CD14-positive monocyte (primary cell): ENCODE measurements at regions not wholly inside any gene's neighbourhood (a gene's known extent, or its start where the extent isn't known, plus 50 kb on each side); places are given as distances from the start of the nearest gene placed in this dataset.

Experiments
- DNase-seq, 3 donors: peaks; one replicate each; pipeline ENCODE4 v3.0.0-alpha.2; 2011 to 2022
- H2AFZ ChIP-seq: 2 replicates; pipeline ENCODE4 v1.6.0; 2012; ENCODE audit warnings: mild to moderate bottlenecking, low read depth, low read length, inconsistent platforms; ENCODE audit not compliant: insufficient read depth, poor library complexity, severe bottlenecking
- H3K27ac ChIP-seq, 2 donors: 1 replicate in 1 of 2; 2 replicates in 1 of 2; pipeline ENCODE4 v1.5.1; 2012 to 2013; ENCODE audit warnings: low read length in 2 of 2, control low read depth in 1 of 2, inconsistent platforms in 1 of 2, low read depth in 1 of 2, mild to moderate bottlenecking in 1 of 2
- H3K27me3 ChIP-seq, 2 donors: one replicate each; pipeline versions ENCODE4 v1.6.0 to v1.6.1; 2011 to 2013; ENCODE audit warnings: low read length in 2 of 2; ENCODE audit not compliant: control insufficient read depth in 2 of 2, insufficient read depth in 2 of 2
- H3K36me3 ChIP-seq, 2 donors: replicated peaks in 1 of 2; 1 replicate in 1 of 2; 2 replicates in 1 of 2; pipeline versions ENCODE4 v1.5.1 to v1.6.1; 2012 to 2013; ENCODE audit warnings: low read length in 2 of 2, control low read depth in 1 of 2, inconsistent platforms in 1 of 2, mild to moderate bottlenecking in 1 of 2; ENCODE audit not compliant: insufficient read depth in 2 of 2, control insufficient read depth in 1 of 2
- H3K4me1 ChIP-seq, 2 donors: 1 replicate in 1 of 2; 2 replicates in 1 of 2; pipeline versions ENCODE4 v1.5.1 to v1.6.1; 2012 to 2013; ENCODE audit warnings: low read length in 2 of 2, control low read depth in 1 of 2, inconsistent platforms in 1 of 2, mild to moderate bottlenecking in 1 of 2, moderate library complexity in 1 of 2; ENCODE audit not compliant: insufficient read depth in 2 of 2, control insufficient read depth in 1 of 2
- H3K4me2 ChIP-seq: replicated peaks from 2 replicates; pipeline ENCODE3; 2012; ENCODE audit warnings: low read length, moderate library complexity, mild to moderate bottlenecking; ENCODE audit not compliant: poor library complexity, severe bottlenecking; ENCODE audit errors: extremely low read depth
- H3K4me3 ChIP-seq, 3 experiments: fragments of 200-600 bp in 1 of 3; sonication (generic) in 1 of 3; replicated peaks in 1 of 3; 1 replicate in 2 of 3; 2 replicates in 1 of 3; pipeline ENCODE4 v1.5.1; 2011 to 2013; ENCODE audit warnings: low read length in 3 of 3, mild to moderate bottlenecking in 3 of 3, control low read depth in 2 of 3, low read depth in 2 of 3, inconsistent platforms in 1 of 3, moderate library complexity in 1 of 3
- H3K79me2 ChIP-seq: 2 replicates; pipeline ENCODE4 v1.6.0; 2012; ENCODE audit warnings: mild to moderate bottlenecking, control low read depth, inconsistent platforms, low read length, moderate library complexity; ENCODE audit not compliant: insufficient read depth
- H3K9ac ChIP-seq: 2 replicates; pipeline ENCODE4 v1.6.0; 2017; ENCODE audit warnings: low read length, mild to moderate bottlenecking; ENCODE audit not compliant: insufficient read depth, poor library complexity, severe bottlenecking
- H3K9me3 ChIP-seq, 2 donors: replicated peaks in 1 of 2; 1 replicate in 1 of 2; 2 replicates in 1 of 2; pipeline versions ENCODE4 v1.5.1 to v1.6.1; 2012 to 2013; ENCODE audit warnings: low read length in 2 of 2, control low read depth in 1 of 2; ENCODE audit not compliant: control insufficient read depth in 1 of 2, insufficient read depth in 1 of 2
- H4K20me1 ChIP-seq: 2 replicates; pipeline ENCODE4 v1.6.0; 2012; ENCODE audit warnings: mild to moderate bottlenecking, low read length, control low read depth, moderate library complexity; ENCODE audit not compliant: insufficient read depth
- H3K27ac Mint-ChIP-seq, 7 donors: one replicate each; pipeline ENCODE4 v1.8.0; 2020; ENCODE audit warnings: mild to moderate bottlenecking in 7 of 7, mixed read lengths in 7 of 7, moderate library complexity in 6 of 7, inconsistent platforms in 2 of 7
- H3K27me3 Mint-ChIP-seq, 3 donors: one replicate each; pipeline ENCODE4 v1.8.0; 2021 to 2022; ENCODE audit warnings: low read depth in 3 of 3, mild to moderate bottlenecking in 3 of 3, mixed read lengths in 3 of 3, moderate library complexity in 3 of 3, inconsistent platforms in 1 of 3
- H3K36me3 Mint-ChIP-seq, 2 donors: one replicate each; pipeline ENCODE4 v1.8.0; 2020; ENCODE audit warnings: mixed read lengths in 2 of 2, inconsistent platforms in 1 of 2, mild to moderate bottlenecking in 1 of 2
- H3K4me1 Mint-ChIP-seq: one replicate; pipeline ENCODE4 v1.8.0; 2020; ENCODE audit warnings: mild to moderate bottlenecking, mixed read lengths
- H3K4me3 Mint-ChIP-seq, 2 donors: one replicate each; pipeline ENCODE4 v1.8.0; 2020; ENCODE audit warnings: mild to moderate bottlenecking in 2 of 2, mixed read lengths in 2 of 2, moderate library complexity in 1 of 2
- H3K9me3 Mint-ChIP-seq, 7 donors: one replicate each; pipeline ENCODE4 v1.8.0; 2020 to 2022; ENCODE audit warnings: mixed read lengths in 7 of 7, mild to moderate bottlenecking in 6 of 7, moderate library complexity in 6 of 7, inconsistent platforms in 2 of 7
- CTCF ChIP-seq: fragments of 200-600 bp; IDR thresholded peaks from one replicate; pipeline ENCODE4 v1.8.0; 2022; ENCODE audit warnings: antibody characterized with exemption, mild to moderate bottlenecking
- WGBS: methylation state at CpG from one replicate; pipeline ENCODE4 v1.1.5; 2013; ENCODE audit warnings: missing lambda C conversion rate; ENCODE audit not compliant: insufficient coverage; 5-methylcytosine and 5-hydroxymethylcytosine counted together
- intact Hi-C, 2 donors: fragments of 100-400 bp; cut with micrococcal nuclease; formaldehyde crosslinking; loops; one replicate each; pipeline versions ENCODE4 v1.15.0 to v1.15.1; 2023

GRCh38 chr10:109022417-109023049 lies 900.8 kb downstream of the XPNPEP1 start:
- H3K36me3 ChIP-seq: no peaks in the 10 kb centered on the region
- H3K79me2 ChIP-seq: no peaks in the 10 kb centered on the region
- H3K36me3 Mint-ChIP-seq: no peaks in the 10 kb centered on the region
- H3K27ac ChIP-seq: no peak overlapping the region
- no peak overlapping the region for H3K4me2 ChIP-seq
- no peaks in the 10 kb centered on the region for H3K27me3 Mint-ChIP-seq
- no peaks in the 10 kb centered on the region for H3K9me3 ChIP-seq
- no peaks in the 10 kb centered on the region for H3K4me1 ChIP-seq
- H3K4me3 ChIP-seq: no peak overlapping the region
- H3K9me3 Mint-ChIP-seq: peaks cover 0 to 6% (median 0%) of the 10 kb centered on the region in 7 donors
- no peaks in the 10 kb centered on the region for H3K27me3 ChIP-seq
- no peak for TF ChIP-seq CTCF
- no peaks in the 10 kb centered on the region for H3K4me1 Mint-ChIP-seq
- H3K4me3 Mint-ChIP-seq: no peak overlapping the region
- H4K20me1 ChIP-seq: no peaks in the 10 kb centered on the region
- H3K9ac ChIP-seq: no peak overlapping the region
- no CpG with 5 or more reads among the region's 1 CpG for WGBS
- no peak overlapping the region for H2AFZ ChIP-seq
- no peak overlapping the region for H3K27ac Mint-ChIP-seq
- no peak for DNase-seq
- intact Hi-C loops: no loop called here

DNA sequence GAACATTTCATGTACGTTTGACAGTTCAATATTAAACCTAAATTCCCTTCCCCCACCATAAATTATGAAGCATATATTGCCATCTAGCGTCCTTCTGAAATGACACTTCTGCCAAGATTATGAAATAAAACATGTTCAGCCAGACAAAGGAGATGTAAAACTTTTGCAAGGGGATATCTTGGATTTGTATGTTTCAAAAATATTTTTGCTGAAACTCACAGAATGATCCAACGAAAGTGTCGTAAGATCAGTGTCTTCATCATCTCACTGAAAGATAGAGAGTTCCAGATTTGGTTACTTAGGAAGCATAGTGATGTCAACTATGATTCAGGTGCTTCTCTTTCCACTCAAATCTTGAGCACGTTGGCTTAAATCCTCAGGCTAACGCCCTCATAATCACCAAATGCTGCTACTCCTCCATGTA lies 904.3 kb downstream of the XPNPEP1 start:
- Histone ChIP-seq H3K36me3 (no peaks in the 10 kb centered on the region), H3K4me1 (no peaks in the 10 kb centered on the region), H3K27me3 (no peaks in the 10 kb centered on the region), H3K9ac (no peak overlapping the region), H3K79me2 (no peaks in the 10 kb centered on the region), H3K9me3 (no peaks in the 10 kb centered on the region), H3K4me3 (no peak overlapping the region), H3K27ac (no peak overlapping the region), H3K4me2 (no peak overlapping the region), H2AFZ (no peak overlapping the region), H4K20me1 (no peaks in the 10 kb centered on the region)
- H3K9me3 Mint-ChIP-seq: peaks cover 0 to 16% (median 0%) of the 10 kb centered on the region in 7 donors
- H3K4me1 Mint-ChIP-seq: no peaks in the 10 kb centered on the region
- H3K4me3 Mint-ChIP-seq: no peak overlapping the region
- 73% methylated on average over 2 of the region's 6 CpGs for WGBS
- TF ChIP-seq CTCF: no peak
- H3K27ac Mint-ChIP-seq: no peak overlapping the region
- no peaks in the 10 kb centered on the region for H3K27me3 Mint-ChIP-seq
- DNase-seq: no peak
- H3K36me3 Mint-ChIP-seq: no peaks in the 10 kb centered on the region
- intact Hi-C loops: no loop called here
